Stimulated activated CD4-positive, alpha-beta T cell treated with anti-CD3 and anti-CD28 coated beads, Interleukin-15, amount 100 ng/mL, for 24 hours (primary cell): ENCODE measurements at regions not wholly inside any gene's neighbourhood (a gene's known extent, or its start where the extent isn't known, plus 50 kb on each side); places are given as distances from the start of the nearest gene placed in this dataset.
A peak's percentile ranks its signal among the peaks of the same experiment; 100 is the strongest.
"Not testable (repeated sequence)": the region's sequence is repeated elsewhere in the genome, so short reads cannot be mapped to it uniquely, and the experiment has no call there.

ENCODE experiments used
- DNase-seq: peaks from one replicate; pipeline ENCODE4 v3.0.0-alpha.2; 2020

DNA sequence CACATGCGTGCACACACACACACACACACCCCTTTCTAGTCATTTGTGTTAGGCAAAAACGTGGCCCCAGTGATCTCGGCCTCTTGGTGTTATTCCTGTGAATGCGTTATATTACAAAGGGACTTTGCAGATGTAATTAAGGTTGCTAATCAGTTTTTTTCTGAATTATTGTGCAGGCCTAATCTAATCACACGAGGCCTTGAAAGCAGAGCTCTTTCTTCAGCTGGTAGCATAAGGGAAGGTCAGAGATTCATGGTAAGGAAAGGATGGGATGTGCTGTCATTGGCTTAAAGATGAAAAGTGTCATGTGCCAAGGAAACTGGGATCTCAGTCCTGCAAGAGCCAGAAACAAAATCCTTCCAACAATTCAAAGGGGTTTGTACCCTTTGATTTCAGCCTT is 113.4 kb upstream of the ELAC2 start:
- no peak for DNase-seq

DNA sequence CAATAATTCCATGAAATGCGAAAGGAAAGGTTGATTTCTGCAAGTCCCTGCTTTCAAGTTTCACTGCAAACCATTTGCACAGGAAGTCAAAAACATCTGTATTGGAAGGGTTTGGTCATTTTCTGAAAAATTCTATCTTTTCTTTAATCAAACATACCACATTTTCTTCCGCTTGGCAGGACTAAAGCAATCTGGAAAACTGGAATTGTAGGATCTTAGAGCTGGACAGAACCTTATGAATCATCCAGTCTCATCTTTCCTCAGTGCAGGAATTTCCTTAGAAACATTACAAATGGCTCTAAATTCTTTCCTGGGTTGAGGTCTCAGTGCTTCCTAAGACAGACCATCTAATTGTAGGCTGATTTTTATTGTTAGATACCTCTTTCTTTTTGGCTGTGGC is 111.5 kb upstream of the ELAC2 start:
- no peak for DNase-seq

DNA sequence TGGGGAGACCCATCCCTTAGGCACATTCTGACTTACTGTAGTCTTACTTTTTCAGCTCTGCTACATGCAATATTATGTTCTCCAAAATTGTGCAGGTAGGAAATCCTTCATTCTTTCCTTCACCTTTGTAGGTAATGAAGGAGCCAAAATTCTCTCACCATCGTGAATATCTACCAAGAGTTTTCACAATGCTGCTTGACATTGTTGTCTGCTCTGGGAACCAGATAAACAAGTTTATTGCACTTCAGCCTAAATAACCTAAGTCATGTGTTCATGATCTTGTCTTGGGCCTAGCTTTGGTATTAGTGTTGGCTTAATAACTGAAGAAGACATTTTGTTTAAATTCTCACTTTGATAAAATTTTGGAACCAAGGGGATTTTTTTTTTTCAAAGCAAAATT is 110.8 kb upstream of the ELAC2 start:
- no peak for DNase-seq

DNA sequence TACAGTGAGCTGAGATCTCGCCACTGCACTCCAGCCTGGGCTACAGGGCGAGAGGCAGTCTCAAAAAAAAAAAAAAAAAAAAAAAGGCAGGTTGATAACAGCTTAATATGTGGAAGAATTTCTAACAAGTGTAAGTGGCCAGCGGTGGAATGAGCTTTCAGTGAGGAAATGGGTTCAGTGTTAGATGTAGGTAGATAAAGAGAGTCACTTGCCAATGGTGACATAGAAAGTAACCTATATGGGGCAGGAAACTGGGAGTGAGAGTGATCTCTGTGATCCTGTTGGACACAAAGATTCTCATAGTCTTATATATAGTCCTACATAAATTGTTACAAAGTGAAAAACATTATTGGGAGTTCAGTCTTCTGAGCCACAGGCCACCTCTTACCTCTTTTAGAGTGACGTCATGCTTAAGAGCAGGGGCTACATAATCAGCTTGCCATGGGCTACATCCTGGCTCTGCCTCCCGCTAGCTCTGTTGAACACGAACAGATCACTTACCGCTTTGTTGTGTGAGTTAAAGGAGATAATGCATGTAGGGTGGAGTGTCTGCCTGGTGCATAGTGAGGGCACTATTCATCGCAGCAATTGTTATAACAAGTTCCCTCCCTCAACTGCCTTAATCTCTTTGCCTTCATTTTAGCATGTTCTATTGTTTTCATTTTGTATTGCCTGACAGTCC is 110.2 kb upstream of the ELAC2 start:
- DNase-seq = no peak

DNA sequence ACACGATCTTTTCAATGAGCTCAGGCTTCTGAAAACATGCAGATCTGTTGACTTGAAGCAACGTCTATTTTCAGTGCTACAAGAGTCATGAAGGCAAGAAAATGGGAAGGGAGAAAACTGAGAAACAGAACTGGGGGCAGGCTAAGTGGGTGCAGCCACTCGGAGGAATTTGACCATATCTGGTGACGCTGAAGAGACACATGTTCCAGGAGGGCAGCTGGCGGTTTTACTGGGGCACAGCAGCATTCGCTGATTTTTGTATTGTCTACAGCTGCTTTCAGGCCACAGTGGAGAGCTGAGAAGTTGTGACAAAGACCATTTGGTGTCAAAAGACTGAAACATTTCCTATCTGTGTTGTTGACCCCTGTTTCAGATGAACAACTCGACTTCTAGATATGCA is 103.0 kb upstream of the ELAC2 start:
- DNase-seq = no peak

DNA sequence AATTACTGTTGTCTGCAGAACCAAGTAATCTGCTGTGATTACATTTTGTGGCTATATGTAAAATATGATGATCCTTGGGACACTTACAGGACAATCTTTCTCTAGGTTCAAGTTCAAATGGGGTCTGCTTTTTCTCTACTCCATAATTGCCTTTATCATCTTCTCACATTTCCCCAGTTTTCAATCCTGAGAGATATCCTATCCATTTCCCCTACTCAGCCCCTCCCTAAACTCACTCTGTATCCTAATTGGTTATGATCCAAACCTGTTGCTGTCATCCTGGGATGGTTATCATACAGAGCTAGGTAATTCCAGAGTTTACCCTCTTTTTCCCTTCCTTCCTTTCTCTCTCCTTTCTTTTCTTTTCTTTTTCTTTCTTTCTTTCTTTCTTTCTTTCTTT is 100.5 kb upstream of the ELAC2 start:
- no peak for DNase-seq

DNA sequence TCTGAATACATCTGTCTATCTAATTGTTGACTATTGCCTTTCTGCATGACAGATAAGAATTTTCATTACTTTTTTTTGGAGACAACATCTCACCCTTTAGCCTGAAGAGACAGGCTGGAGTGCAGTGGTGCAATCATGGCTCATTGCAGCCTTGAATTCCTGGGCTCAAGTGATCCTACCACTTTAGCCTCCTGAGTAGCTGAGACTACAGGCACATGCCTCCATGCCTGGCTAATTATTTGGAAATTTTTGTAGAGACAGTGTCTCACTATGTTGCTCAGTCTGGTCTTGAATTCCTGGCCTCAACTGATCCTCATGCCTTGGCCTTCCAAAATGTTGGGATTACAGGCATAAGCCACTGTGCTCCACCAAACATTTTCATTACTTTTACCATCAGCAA is 99.8 kb upstream of the ELAC2 start:
- DNase-seq = no peak

DNA sequence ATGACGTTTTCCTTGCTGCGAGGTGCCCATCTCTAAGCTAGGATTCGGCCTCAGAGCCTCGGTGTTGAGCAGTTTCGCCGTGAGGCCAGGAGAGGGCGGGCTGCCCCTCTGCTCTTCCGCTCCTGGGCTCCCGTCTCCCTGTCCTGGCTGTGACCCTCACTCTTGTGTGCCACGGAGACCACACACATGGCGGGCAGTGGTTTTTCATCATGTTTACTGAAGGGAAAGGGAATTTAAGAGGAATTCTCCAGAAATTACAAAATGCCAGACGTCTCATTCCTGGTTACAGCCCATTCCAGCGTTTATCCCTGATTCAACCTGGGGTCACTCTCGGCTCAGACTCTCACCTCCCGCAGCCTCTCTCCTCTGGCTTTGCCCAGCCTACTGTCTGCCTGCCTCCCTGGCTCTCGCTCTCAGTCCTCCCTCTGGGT is 96.8 kb upstream of the ELAC2 start:
- peak; percentile 18 for DNase-seq

DNA sequence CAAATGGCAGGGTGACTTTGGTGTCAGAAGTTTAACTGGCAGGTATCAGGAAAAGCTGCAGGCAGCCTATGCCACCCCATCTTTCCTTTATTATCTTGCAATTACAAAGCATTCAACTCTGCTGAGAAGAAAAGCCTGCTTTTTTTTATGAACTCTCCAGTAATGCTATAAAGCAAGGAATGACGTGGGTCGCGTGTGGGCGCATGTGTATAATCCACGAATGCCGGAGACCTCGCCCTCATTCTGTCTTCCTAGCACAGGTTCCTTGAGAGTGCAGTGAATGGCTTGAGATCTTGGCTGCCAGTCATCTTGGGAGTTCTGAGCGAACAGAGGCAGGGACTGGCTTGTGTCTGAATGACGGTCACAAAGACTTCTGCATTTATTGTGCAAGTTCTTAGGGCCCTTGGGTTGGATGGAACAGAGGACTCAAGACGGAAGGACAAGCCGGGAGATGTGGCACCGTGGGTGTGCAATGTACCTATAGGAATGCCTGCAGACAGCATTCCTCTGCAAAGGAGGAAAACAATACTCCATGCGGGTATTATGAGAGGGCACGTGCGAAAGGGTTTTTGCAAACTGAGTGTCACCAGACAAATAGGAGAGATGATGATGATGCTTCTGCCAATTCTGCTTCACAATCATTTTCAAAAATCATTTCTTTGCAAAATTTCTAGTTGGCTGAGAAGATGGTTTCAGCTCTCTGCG is 96.1 kb upstream of the ELAC2 start:
- DNase-seq = no peak

DNA sequence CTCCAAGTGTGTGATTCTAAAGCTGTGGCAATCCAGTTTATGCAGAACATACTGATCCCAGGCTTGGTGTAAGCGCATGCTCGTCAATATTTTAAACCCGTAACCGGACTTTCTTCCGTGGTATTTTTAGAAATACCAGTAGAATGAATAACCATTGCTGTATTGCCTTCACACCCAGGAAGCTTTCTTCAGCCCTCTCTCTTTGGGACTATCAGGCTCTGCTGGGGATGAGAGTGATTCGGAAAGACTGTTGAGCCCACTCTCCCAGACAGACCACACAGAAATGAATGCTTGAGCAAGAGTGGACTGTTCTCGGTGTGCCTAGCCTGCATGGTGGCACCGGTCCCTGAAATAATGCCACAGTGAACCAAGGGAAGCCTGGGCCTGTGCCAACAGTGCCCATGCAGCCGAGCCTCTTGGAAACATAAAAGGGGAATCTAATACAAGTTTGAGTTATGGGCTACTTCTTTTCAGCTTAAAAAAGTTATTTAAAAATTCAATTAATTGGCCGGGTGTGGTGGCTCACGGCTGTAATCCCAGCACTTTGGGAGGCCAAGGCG is 89.9 kb upstream of the ELAC2 start:
- no peak for DNase-seq

DNA sequence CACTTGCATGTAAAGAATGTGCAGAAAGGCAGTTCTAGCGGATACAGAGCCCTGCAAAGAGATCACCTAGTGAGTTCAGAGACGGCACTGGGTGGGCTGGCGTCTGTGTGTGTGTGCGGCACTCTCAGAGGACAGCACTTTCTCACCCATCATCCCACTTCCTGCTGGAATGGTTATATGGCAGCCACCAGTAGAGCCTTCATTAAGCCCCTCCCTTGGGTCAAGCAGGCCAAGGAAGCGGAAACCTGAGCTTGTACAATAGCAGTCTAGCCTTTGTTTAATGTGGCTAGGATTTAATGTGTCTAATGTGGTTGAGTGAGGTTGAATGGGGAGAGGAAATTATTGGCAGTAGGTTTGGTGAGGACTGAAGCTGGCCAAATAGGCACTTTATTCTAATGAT is 88.3 kb upstream of the ELAC2 start:
- no peak for DNase-seq

DNA sequence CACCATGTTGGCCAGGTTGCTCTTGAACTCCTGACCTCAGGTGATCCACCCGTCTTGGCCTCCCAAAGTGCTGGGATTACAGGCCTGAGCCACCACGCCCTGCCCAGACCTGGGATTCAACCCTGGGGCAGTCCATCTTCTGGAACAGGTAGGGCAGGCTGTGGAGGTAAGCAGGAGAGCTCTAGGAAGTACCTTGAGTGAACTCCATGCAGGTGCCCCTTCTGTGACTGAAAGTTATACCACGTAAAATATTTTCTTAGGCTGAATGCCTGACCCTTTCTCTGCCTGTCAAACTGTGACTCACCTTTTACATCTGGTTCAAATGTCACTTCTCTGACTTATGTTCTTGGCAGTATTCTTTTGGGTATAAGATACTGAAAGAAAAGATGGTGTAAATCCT is 86.7 kb upstream of the ELAC2 start:
- no peak for DNase-seq

DNA sequence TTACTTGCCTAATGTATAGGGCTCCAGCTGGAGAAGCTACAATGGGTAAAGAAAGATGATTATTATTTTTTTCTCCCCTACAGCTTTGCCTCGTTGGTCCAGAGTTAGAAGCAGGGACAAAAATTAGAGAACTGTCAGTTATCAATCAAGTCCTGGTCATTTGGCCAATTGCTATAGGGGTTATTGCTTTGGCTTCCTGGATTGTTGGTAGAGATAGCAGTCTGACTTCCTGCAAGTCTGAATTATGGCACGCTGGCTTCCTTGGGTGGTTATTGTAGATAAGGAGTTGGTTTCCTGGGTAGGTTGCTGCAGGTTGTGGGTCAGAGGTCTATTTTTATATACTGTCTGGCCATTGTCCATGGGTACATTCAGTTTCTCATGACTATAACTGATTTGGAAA is 84.7 kb upstream of the ELAC2 start:
- no peak for DNase-seq

DNA sequence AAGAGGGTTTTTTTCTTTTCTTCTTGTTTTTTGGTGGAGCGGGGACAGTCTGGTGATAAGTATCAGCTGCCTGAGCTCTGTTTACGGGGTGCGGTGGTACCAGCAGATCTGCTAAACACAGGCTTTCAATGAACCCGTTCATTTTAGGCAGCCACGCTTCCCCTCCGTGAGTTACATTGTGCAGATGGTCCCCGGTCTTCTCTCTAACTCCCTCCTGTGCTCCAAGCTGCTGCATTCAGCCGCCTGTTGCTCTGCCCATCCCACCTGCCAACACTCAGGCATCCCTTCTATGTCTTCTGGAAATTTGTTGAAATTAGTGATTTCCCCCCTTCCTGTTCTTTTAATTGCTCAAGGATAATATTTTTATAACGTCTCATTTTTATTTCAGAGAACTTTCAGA is 82.1 kb upstream of the ELAC2 start:
- DNase-seq = no peak

DNA sequence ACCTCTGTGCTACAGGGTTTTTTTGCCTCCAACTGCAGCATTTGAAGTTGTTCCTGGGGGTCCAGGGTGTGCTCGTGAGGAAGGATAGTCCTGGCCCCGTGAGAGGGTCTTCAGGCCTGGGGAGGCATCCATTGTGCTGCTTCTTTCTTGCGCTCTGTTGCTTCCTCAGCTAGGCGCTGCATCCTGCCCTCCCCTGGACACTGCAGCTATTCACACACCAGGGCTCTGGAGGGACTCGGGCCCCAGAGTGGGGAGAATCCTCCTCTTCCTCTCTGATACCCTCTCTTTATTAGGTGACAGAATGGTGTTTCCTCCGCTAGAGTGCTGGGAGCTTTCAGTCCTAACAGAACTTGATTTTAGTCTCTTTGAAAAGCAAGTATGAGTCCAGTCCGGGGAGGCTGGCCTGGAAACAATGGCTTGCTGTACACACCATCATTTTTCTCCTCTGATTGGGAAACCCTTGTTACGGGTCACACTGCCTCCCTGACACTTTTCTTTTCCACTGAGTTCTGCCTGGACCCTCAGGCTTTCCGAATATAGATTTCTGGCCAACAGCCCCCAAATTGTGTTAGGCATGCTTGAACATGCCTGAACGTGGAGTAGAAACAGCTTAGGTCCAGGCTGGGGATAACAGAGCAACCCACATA is 81.4 kb upstream of the ELAC2 start:
- DNase-seq = no peak

DNA sequence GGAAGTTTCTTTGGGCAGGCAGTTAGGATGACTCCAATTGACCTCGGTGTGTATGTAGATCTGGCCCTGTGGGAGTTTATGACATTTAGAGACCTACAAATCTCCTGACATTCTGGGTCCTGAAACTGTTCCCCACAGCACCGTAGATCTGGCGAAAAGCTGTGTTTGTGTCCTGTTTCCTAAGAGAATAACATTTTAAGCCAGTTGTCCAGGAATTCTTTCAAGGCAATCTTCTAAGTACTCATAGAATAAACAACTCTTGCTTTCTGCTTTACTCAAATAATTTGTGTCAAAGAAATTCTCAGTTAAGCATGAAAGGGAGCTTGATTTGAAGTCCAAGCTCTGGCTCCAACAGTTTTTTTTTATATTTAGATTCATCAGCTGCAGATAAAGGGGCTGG is 78.5 kb upstream of the ELAC2 start:
- DNase-seq = no peak

DNA sequence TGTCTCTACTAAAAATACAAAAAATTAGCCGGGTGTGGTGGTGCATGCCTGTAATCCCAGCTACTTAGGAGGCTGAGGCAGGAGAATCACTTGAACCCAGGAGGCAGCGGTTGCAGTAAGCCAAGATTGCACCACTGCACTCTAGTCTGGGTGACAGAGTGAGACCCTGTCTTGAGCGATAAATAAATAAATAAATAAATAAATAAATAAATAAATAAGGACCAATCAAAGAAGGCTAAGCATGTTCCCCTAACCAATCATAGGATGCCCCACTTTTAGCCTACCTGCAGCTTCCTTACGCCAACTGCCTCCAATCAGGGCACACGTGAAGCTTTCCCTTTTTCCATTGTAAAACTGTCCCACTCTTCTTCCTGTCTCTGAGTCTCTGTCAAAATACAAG is 74.2 kb upstream of the ELAC2 start:
- not testable (repeated sequence) for DNase-seq

DNA sequence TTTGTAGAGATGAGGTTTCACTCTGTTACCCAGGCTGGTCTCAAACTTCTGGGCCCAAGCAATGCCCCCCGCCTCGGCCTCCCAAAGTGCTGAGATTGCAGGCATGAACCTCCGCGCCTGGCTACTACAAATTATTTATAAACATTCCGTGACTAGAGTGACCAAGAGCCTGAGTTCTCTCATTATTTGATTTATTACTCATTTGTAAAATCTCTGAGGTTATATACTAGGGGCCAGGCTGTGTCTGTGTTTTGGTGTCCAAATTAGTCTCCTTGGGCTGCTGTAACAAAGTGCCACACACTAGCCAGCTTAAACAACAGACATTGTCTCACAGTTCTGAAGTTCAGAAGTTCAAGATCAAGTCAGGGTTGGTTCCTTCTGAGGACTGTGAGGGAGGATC is 70.8 kb upstream of the ELAC2 start:
- no peak for DNase-seq

DNA sequence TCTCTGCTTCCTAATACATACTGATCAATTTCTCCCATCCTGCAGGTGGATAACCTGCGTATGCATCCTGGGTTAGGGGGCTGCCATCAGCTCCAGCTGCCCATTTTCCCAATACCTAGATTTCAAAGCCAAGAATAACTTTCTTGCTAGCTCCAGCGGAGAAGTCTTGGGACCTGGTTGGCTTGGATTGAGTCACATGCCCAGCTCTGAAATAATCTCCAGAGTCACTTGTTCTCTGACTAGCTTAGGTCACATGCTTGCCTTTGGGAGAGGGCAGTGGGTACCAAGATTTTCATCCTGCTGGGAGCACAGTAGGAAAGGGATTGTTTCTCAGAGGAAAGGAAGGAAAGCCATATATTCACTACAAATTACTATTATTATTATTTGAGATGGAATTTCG is 70.0 kb upstream of the ELAC2 start:
- DNase-seq = no peak

DNA sequence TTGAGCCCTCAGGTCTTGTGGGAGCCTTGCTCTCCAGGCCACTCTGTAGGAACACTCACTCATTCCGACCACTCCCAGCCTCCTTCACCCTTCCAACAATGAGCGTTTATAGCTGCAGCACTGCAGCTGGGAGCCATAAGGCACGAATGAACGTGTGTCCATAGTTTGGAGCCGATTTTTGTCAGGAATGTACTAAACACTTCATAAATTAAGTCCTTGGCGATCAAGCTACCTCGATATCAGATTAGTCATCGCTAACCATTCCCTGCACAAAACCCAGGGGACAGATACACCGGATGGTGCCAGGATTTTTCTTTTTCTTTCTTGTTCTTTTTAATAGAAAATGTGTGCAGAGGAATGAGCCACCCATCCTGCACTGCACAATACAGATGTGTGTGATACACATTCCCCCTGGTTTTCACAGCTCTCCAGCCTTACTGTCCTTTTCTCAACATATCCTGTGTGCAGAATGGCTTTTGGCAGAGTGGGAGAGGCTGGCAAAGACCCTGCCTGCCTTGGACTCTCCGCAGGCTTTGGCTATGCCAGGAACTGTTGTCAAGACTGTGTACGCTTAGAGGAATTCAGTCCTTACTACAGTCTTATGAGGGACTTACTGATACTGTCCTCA is 68.4 kb upstream of the ELAC2 start:
- no peak for DNase-seq

DNA sequence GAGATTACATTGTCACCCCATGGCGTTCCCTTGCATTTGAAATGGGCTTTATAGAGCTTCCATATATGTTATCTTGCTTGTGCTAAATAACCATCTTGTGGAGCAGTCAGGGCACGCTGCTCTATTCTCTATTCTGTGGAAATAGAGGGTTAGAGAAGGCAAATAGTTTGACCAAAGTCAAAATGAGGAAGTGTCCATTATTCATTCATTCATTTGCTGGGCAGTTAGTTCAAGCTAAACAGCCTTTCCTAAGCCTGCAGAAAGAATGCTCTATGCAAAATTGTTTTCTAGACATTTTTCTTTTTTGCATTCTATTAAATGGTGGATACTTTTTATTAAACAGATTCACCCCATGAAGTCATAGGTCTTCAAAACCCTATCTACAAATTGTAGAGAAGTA is 67.8 kb upstream of the ELAC2 start:
- no peak for DNase-seq

DNA sequence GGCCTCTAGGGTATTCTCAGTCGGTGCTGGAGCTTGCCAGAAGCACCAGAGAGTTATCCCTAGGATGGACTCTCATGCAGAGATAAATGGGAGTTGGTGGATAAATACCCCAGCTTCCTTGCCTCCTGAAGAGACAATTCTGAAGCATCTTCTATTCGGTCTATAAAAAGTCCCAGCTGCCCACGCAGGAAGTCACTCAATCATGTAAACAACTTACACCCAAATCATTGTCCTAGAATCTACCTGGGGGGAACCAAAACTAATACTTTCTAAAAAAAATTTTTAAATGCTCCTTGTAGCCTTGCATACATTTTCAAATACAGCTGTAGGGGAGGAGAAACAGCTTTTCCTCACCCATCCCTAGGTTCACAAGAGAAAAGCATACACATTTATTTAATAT is 66.6 kb upstream of the ELAC2 start:
- DNase-seq = no peak

DNA sequence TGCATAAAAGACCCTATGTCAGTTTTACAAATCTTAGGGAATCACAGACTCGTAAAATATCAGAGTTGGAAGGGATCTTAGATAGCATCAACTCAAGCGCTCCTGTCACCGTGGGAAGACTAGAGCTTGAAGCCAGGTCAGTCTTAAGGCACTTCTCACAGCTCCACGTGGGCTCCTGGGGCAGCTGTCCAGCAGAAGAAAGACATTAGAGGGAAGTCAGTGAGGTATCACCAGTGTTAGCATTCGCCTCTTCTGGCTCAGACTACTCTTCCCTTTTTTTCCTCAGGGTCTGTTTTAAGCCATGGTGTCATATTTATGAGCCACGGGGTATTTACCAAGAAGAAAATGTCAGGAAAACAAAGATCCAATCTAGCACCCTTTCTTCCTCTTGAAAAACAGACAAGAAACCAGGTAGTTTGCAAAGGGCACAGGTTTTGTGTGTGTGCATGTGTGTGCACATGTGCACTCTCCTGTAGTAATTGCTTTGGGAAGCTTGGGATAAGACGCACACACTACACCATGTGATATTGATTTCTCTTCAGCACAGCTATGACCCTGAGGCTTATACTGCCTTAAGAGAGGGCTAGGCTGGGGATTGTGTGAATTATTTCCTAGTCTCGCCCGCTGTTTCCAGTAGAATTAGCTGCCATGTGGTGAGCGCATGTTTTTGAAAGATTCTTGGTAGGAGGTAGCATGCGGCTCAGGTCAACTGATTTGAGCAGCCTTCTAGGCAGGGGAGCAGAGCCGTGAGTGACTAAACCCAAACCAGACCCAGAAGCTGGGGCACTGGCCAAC is 61.0 kb upstream of the ELAC2 start:
- DNase-seq = no peak
